ENCODE measurements at regions not wholly inside any gene's neighbourhood (a gene's known extent, or its start where the extent isn't known, plus 50 kb on each side); places are given as distances from the start of the nearest gene placed in this dataset.

- TF ChIP-seq CTCF (conservative IDR thresholded peaks at IDR 0.05), result no peak
- no peak for TF ChIP-seq ZFX (IDR thresholded peaks at IDR 0.05)
These were observed 155.3 kb upstream of the INHBA start for GRCh38 chr7:41858201-41858600.

All from C4-2B (cell line).